ENCODE measurements at regions not wholly inside any gene's neighbourhood (a gene's known extent, or its start where the extent isn't known, plus 50 kb on each side); places are given as distances from the start of the nearest gene placed in this dataset.
"Not testable (repeated sequence)": the region's sequence is repeated elsewhere in the genome, so short reads cannot be mapped to it uniquely, and the experiment has no call there.

- not testable (repeated sequence) for TF ChIP-seq POLR2A, CTCF, EP300, POLR2AphosphoS5 (IDR thresholded peaks at IDR 0.05)
Observed at GRCh38 chr13:52279408-52279807, 120.0 kb upstream of the NEK3 start.
